Spleen (tissue), 11 donors: ENCODE measurements at regions not wholly inside any gene's neighbourhood (a gene's known extent, or its start where the extent isn't known, plus 50 kb on each side); places are given as distances from the start of the nearest gene placed in this dataset.
"Not testable (repeated sequence)": the region's sequence is repeated elsewhere in the genome, so short reads cannot be mapped to it uniquely, and the experiment has no call there.

Experiments used
- DNase-seq: peaks from one replicate; pipeline ENCODE4 v3.0.0-alpha.2; 2020
- H3K27ac ChIP-seq, 8 donors: fragments of 200-600 bp; sonication (generic) in 7 of 8; 1 replicate in 4 of 8; 2 replicates in 4 of 8; pipeline versions ENCODE4 v1.5.0 to v1.8.0; 2016 to 2021; ENCODE audit warnings: inconsistent platforms in 4 of 8, mild to moderate bottlenecking in 4 of 8, moderate library complexity in 1 of 8
- H3K27me3 ChIP-seq, 7 donors: fragments of 200-600 bp; sonication (generic) in 6 of 7; replicated peaks in 1 of 7; 1 replicate in 4 of 7; 2 replicates in 3 of 7; pipeline versions ENCODE4 v1.5.0 to v1.8.0; 2016 to 2021; ENCODE audit warnings: inconsistent platforms in 3 of 7, mild to moderate bottlenecking in 1 of 7
- H3K36me3 ChIP-seq, 6 donors: fragments of 200-600 bp; sonication (generic) in 5 of 6; 1 replicate in 4 of 6; 2 replicates in 2 of 6; pipeline versions ENCODE4 v1.5.0 to v1.8.0; 2016 to 2021; ENCODE audit warnings: inconsistent platforms in 2 of 6
- H3K4me1 ChIP-seq, 6 donors: fragments of 200-600 bp; sonication (generic) in 5 of 6; 1 replicate in 3 of 6; 2 replicates in 3 of 6; pipeline versions ENCODE4 v1.5.0 to v1.8.0; 2016 to 2021; ENCODE audit warnings: inconsistent platforms in 3 of 6
- H3K4me3 ChIP-seq, 8 donors: fragments of 200-600 bp; sonication (generic) in 7 of 8; 1 replicate in 4 of 8; 2 replicates in 4 of 8; pipeline versions ENCODE4 v1.5.0 to v1.8.0; 2016 to 2021; ENCODE audit warnings: inconsistent platforms in 4 of 8, mild to moderate bottlenecking in 4 of 8, moderate library complexity in 2 of 8
- H3K9me3 ChIP-seq, 8 donors: fragments of 200-600 bp; sonication (generic) in 7 of 8; 1 replicate in 4 of 8; 2 replicates in 4 of 8; pipeline versions ENCODE4 v1.5.0 to v1.8.0; 2016 to 2021; ENCODE audit warnings: inconsistent platforms in 4 of 8
- CTCF ChIP-seq, 11 experiments: fragments of 200-600 bp in 7 of 11; fragments of 450-650 bp in 4 of 11; sonication (generic) in 4 of 11; IDR thresholded peaks in 8 of 11; conservative IDR thresholded peaks in 3 of 11; 1 replicate in 7 of 11; 2 replicates in 4 of 11; pipeline versions ENCODE4 v1.4.0 to v1.8.0; 2016 to 2021; ENCODE audit warnings: antibody characterized with exemption in 11 of 11, inconsistent platforms in 4 of 11, mild to moderate bottlenecking in 1 of 11
- POLR2A ChIP-seq, 3 donors: fragments of 450-650 bp; IDR thresholded peaks; one replicate each; pipeline ENCODE4 v1.5.1; 2017; ENCODE audit warnings: antibody characterized with exemption in 3 of 3, mild to moderate bottlenecking in 1 of 3
- POLR2AphosphoS5 ChIP-seq, 3 donors: sonication (generic); formaldehyde crosslinking; IDR thresholded peaks; one replicate each; pipeline ENCODE4 v1.5.1; 2017; ENCODE audit warnings: antibody characterized with exemption in 3 of 3
- WGBS, 5 donors: extraction: QIAGEN DNeasy Blood & Tissue Kit in 3 of 5; methylation state at CpG; one replicate each; pipeline versions ENCODE4 v1.1.5 to v1.1.7; 2013 to 2018; 5-methylcytosine and 5-hydroxymethylcytosine counted together
- intact Hi-C: fragments of 100-400 bp; cut with DNase I; formaldehyde crosslinking; loops from one replicate; pipeline ENCODE4 v1.15.0; 2023; ENCODE audit warnings: low total_unique reads
- donor health status: healthy with polysubstance abuse.
- donor health status: DM: no; HTN: no; CAD: no; lungs with moderate emphysema.
- donor health status: DM: no; HTN: no; CAD: no.
- donor health status: Bipolar disorder and iron deficiency.
- donor health status: healthy.
- donor health status: DM: no; HTN: no; CAD: no.
- donor health status: DM: yes; HTN: yes; CAD: no.

- H3K9me3 ChIP-seq, result peaks cover 0 to 11% (median 0%) of the 10 kb centered on the region in 8 donors
Measured at GRCh38 chr7:16369855-16370254, 51.5 kb downstream of the CRPPA start.

GRCh38 chr7:16369309-16369708, 52.0 kb downstream of the CRPPA start:
- intact Hi-C loops, DNase-seq, H3K36me3 ChIP-seq, H3K4me1 ChIP-seq, H3K27me3 ChIP-seq, H3K4me3 ChIP-seq, H3K27ac ChIP-seq: not testable (repeated sequence)
- peaks cover 0 to 11% (median 0%) of the 10 kb centered on the region in 8 donors for H3K9me3 ChIP-seq
- WGBS, 5 donors, result 82 to 94% (median 90%) methylated on average over 2 of the region's 2 CpGs

More at GRCh38 chr7:16369855-16370254, 51.5 kb downstream of the CRPPA start:
- H3K27ac ChIP-seq, result no peak overlapping the region
- intact Hi-C loops, result no loop called here
- H3K27me3 ChIP-seq, result no peaks in the 10 kb centered on the region
- no peaks in the 10 kb centered on the region for H3K36me3 ChIP-seq
- no peak for DNase-seq
- no peak for TF ChIP-seq CTCF (IDR thresholded peaks at IDR 0.05 in 8 of 11, conservative IDR thresholded peaks at IDR 0.05 in 3 of 11)
- no peak for TF ChIP-seq POLR2AphosphoS5 (IDR thresholded peaks at IDR 0.05)
- TF ChIP-seq POLR2A (IDR thresholded peaks at IDR 0.05), result no peak
- H3K4me1 ChIP-seq, result no peaks in the 10 kb centered on the region
- H3K4me3 ChIP-seq, result no peak overlapping the region

GRCh38 chr7:16368885-16369284, 52.5 kb downstream of the CRPPA start:
- peaks cover 0 to 11% (median 0%) of the 10 kb centered on the region in 8 donors for H3K9me3 ChIP-seq
- intact Hi-C loops, result no loop called here
- no peak for TF ChIP-seq CTCF (IDR thresholded peaks at IDR 0.05 in 8 of 11, conservative IDR thresholded peaks at IDR 0.05 in 3 of 11)
- no peak for TF ChIP-seq POLR2A (IDR thresholded peaks at IDR 0.05)
- TF ChIP-seq POLR2AphosphoS5 (IDR thresholded peaks at IDR 0.05), result no peak
- DNase-seq, result no peak
- 82 to 97% (median 92%) methylated on average over 3 of the region's 3 CpGs for WGBS, 5 donors
- H3K36me3 ChIP-seq, result no peaks in the 10 kb centered on the region
- H3K27ac ChIP-seq, result no peak overlapping the region
- H3K27me3 ChIP-seq, result no peaks in the 10 kb centered on the region
- no peak overlapping the region for H3K4me3 ChIP-seq
- H3K4me1 ChIP-seq, result no peaks in the 10 kb centered on the region

- TF ChIP-seq POLR2AphosphoS5 (IDR thresholded peaks at IDR 0.05), result no peak
- no peak for TF ChIP-seq CTCF (IDR thresholded peaks at IDR 0.05 in 8 of 11, conservative IDR thresholded peaks at IDR 0.05 in 3 of 11)
- no peak for TF ChIP-seq POLR2A (IDR thresholded peaks at IDR 0.05)
- WGBS, 5 donors, result 16 to 40% (median 36%) methylated on average over 1 of the region's 1 CpG
- no peak overlapping the region for H3K27ac ChIP-seq
- H3K4me3 ChIP-seq, result no peak overlapping the region
- H3K36me3 ChIP-seq, result no peaks in the 10 kb centered on the region
- intact Hi-C loops, result no loop called here
- no peaks in the 10 kb centered on the region for H3K4me1 ChIP-seq
- H3K9me3 ChIP-seq, result peaks cover 0 to 10% (median 0%) of the 10 kb centered on the region in 8 donors
- DNase-seq, result no peak
- H3K27me3 ChIP-seq, result no peaks in the 10 kb centered on the region
Measured at GRCh38 chr7:16367115-16367514, 54.2 kb downstream of the CRPPA start.

GRCh38 chr7:16365952-16366351, 55.4 kb downstream of the CRPPA start:
- Histone ChIP-seq H3K27ac (no peak overlapping the region), H3K9me3 (peaks cover 0 to 6% (median 0%) of the 10 kb centered on the region in 8 donors), H3K4me3 (no peak overlapping the region), H3K27me3 (no peaks in the 10 kb centered on the region), H3K36me3 (no peaks in the 10 kb centered on the region), H3K4me1 (no peaks in the 10 kb centered on the region)
- 76 to 84% (median 79%) methylated on average over 3 of the region's 3 CpGs for WGBS, 5 donors
- no peak for DNase-seq
- intact Hi-C loops, result no loop called here
- TF ChIP-seq POLR2AphosphoS5 (IDR thresholded peaks at IDR 0.05) (no peak), CTCF (IDR thresholded peaks at IDR 0.05 in 8 of 11, conservative IDR thresholded peaks at IDR 0.05 in 3 of 11) (no peak), POLR2A (IDR thresholded peaks at IDR 0.05) (no peak)
